ENCODE measurements at regions not wholly inside any gene's neighbourhood (a gene's known extent, or its start where the extent isn't known, plus 50 kb on each side); places are given as distances from the start of the nearest gene placed in this dataset.
A peak's percentile ranks its signal among the peaks of the same experiment; 100 is the strongest.
"Not testable (repeated sequence)": the region's sequence is repeated elsewhere in the genome, so short reads cannot be mapped to it uniquely, and the experiment has no call there.

DNA sequence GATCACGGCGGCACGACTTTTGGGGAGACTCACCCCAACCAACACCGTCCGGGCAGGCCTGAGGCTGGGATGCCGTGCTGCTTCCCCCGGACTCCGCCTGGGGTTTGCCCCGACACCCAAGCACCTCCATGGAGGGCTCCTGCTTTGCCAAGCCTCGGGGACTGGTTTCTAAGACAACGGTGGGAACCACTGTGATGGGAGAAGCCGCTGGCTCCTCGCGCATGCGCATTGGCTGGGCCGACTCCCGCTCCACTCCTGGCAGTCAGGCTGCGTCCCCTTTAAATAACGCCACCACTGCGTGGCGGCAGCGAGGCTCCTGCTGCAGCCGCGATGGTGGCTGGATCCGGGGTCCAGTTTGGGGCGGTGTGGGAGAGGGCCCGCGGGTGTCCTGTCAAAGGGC, 201.0 kb downstream of the ZNF716 start:
- no peaks in the 10 kb centered on the region for H3K4me1 ChIP-seq
- WGBS = 79% methylated on average over 14 of the region's 28 CpGs
- no peaks in the 10 kb centered on the region for H3K36me3 ChIP-seq
- peaks cover 0 to 3% (median 0%) of the 10 kb centered on the region in 4 donors for H3K9me3 ChIP-seq
- no peak overlapping the region for H3K4me3 ChIP-seq
- H3K27ac ChIP-seq (replicated peaks in 1 of 4) = no peak overlapping the region
- TF ChIP-seq EP300 (IDR thresholded peaks at IDR 0.05) (no peak), POLR2AphosphoS5 (IDR thresholded peaks at IDR 0.05) (no peak), POLR2A (IDR thresholded peaks at IDR 0.05; ENCODE audit: low read depth) (no peak)
- TF ChIP-seq, protein P1, sequence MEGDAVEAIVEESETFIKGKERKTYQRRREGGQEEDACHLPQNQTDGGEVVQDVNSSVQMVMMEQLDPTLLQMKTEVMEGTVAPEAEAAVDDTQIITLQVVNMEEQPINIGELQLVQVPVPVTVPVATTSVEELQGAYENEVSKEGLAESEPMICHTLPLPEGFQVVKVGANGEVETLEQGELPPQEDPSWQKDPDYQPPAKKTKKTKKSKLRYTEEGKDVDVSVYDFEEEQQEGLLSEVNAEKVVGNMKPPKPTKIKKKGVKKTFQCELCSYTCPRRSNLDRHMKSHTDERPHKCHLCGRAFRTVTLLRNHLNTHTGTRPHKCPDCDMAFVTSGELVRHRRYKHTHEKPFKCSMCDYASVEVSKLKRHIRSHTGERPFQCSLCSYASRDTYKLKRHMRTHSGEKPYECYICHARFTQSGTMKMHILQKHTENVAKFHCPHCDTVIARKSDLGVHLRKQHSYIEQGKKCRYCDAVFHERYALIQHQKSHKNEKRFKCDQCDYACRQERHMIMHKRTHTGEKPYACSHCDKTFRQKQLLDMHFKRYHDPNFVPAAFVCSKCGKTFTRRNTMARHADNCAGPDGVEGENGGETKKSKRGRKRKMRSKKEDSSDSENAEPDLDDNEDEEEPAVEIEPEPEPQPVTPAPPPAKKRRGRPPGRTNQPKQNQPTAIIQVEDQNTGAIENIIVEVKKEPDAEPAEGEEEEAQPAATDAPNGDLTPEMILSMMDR (IDR thresholded peaks at IDR 0.05) = no peak
- H3K27me3 ChIP-seq = peaks cover 0 to 3% (median 0%) of the 10 kb centered on the region in 4 donors
- no peak for DNase-seq (ENCODE audit: extremely low spot score)
- intact Hi-C loops (cut with DNase I) = no loop called here

DNA sequence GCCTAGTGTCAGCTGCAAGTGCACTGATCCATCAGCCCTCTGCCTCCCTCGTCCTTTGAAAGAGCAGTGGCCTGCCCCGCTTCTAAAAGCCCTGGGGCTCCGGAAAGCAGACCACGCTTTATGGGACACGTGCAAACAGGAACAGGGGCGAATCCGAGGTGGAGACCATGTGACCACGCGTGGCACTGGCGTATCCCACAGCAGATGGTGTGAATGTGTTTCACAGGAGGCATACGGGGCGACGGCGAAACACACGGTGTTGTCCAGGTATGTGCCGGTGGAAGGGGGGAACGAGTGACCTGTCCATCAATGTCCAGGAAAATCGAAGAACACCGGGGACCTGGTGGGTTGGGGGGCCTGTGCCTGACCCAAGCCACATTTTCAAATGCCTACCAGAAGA, 201.6 kb downstream of the ZNF716 start:
- H3K27me3 ChIP-seq; H3K36me3 ChIP-seq; intact Hi-C loops (cut with DNase I); H3K4me3 ChIP-seq; H3K4me1 ChIP-seq; H3K27ac ChIP-seq (replicated peaks in 1 of 4); H3K9me3 ChIP-seq: not testable (repeated sequence)
- WGBS = 90% methylated on average over 19 of the region's 19 CpGs
- DNase-seq (ENCODE audit: extremely low spot score) = peak; percentile 70

DNA sequence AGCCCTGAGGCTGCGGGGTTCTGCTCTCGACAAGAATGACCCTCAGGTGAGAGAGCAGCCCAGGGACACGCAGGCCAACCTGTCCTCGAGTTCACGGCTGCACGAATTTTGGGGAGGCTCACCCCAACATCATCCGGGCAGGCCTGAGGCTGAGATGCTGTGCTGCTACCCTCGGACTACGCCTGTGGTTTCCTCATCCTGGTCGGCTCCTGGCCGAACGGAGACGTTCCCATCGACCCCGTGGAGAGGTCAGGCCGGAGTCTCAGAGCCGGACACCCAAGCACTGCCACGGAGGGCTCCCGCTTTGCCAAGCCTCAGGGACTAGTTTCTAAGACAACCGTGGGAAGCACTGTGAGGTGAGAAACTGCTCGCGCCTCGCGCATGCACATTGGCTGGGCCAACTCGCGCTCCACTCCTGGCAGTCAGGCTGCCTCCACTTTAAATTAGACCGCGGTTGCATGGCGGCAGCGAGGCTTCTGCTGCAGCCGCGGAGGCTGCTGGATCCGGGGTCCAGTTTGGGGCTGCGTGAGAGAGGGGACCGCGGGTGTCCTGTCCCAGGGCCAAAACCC, 203.4 kb downstream of the ZNF716 start:
- Histone ChIP-seq H3K36me3 (no peaks in the 10 kb centered on the region), H3K27ac (replicated peaks in 1 of 4) (no peak overlapping the region), H3K4me1 (no peaks in the 10 kb centered on the region), H3K9me3 (peaks cover 0 to 3% (median 0%) of the 10 kb centered on the region in 4 donors), H3K27me3 (peaks cover 0 to 3% (median 0%) of the 10 kb centered on the region in 4 donors), H3K4me3 (no peak overlapping the region)
- DNase-seq (ENCODE audit: extremely low spot score) = no peak
- intact Hi-C loops (cut with DNase I) = no loop called here
- no peak for TF ChIP-seq POLR2A (IDR thresholded peaks at IDR 0.05; ENCODE audit: low read depth)
- no peak for TF ChIP-seq POLR2AphosphoS5 (IDR thresholded peaks at IDR 0.05)
- TF ChIP-seq, protein P1 (IDR thresholded peaks at IDR 0.05) = no peak
- no peak for TF ChIP-seq EP300 (IDR thresholded peaks at IDR 0.05)
- WGBS = 88% methylated on average over 26 of the region's 36 CpGs

DNA sequence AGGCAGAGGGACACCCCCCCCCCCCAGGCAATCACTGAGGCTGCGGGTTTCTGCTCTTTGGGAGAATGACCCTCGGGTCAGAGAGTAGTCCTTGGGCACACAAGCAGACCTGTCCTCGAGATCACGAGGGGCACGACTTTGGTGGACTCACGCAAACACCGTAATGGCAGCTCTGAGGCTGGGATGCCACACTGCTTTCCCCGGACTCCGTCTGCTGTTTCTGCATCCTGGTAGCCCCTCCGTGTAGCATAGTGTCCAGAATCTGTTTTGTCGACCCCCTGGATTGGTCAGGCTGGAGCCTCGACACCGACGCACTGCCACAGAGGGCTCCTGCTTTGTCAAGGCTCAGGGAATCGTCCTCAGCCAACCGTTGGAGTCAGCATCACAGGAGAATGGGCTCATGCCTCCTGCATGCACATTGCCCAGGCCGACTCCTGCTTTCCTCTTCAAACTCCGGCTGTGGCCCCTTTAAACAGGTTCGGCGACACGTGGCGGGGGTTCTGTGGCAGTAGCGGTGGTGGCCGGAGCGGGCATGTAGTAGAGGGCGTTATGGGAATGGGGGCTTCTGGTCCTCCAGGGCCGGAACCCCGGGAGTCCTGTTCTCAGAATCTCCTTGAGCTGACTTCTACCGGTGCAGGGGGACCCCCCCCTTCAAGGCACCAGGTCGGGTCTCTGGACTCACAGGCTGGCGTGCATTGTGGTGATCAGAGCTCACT, 205.3 kb downstream of the ZNF716 start:
- H3K4me3 ChIP-seq; H3K4me1 ChIP-seq; H3K9me3 ChIP-seq; intact Hi-C loops (cut with DNase I); H3K27ac ChIP-seq (replicated peaks in 1 of 4); DNase-seq (ENCODE audit: extremely low spot score); H3K27me3 ChIP-seq; H3K36me3 ChIP-seq: not testable (repeated sequence)
- 86% methylated on average over 31 of the region's 31 CpGs for WGBS

DNA sequence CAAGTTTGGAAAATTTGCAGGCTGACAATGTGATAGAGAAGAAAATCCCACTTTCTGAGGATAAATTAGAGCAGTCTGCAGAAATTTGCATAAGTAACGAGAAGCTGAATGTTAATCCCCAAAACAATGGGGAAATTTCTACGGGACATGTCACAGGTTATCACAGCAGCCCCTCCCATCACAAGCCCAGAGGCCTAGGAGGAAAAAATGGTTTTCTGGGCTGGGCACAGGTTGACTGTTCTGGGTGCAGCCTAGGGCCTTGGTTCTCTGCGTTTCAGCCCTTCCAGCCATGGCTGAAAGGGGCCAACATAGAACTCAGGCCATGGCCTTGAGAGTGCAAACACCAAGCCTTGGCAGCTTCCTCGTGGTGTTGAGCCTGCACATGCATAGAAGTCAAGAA, 209.2 kb downstream of the ZNF716 start:
- intact Hi-C loops (cut with DNase I); DNase-seq (ENCODE audit: extremely low spot score); H3K27ac ChIP-seq (replicated peaks in 1 of 4); H3K4me3 ChIP-seq; H3K27me3 ChIP-seq; H3K4me1 ChIP-seq; H3K36me3 ChIP-seq; H3K9me3 ChIP-seq: not testable (repeated sequence)
- 48% methylated on average over 4 of the region's 4 CpGs for WGBS

DNA sequence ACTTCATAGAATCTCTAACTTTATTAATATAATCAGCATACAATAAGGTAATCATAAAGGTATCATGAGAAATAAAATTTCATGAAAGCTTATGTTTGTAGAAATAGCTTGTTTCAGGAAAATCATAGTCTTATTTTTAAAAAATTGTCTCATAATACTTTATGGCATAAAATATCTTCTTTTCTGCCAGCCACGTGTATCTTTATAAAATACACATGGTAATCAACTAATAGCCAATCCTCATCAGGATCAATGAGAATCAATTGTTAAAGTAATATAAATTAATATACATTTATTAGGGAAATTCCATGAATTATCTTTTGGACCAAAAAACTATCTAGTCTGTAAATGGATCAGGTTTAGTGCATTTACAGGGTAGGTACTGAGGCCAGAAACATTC, 227.0 kb downstream of the ZNF716 start:
- 19% methylated on average over 1 of the region's 1 CpG for WGBS
- H3K4me1 ChIP-seq; H3K9me3 ChIP-seq; H3K4me3 ChIP-seq; intact Hi-C loops (cut with DNase I); DNase-seq (ENCODE audit: extremely low spot score); H3K27me3 ChIP-seq; H3K36me3 ChIP-seq; H3K27ac ChIP-seq (replicated peaks in 1 of 4): not testable (repeated sequence)

DNA sequence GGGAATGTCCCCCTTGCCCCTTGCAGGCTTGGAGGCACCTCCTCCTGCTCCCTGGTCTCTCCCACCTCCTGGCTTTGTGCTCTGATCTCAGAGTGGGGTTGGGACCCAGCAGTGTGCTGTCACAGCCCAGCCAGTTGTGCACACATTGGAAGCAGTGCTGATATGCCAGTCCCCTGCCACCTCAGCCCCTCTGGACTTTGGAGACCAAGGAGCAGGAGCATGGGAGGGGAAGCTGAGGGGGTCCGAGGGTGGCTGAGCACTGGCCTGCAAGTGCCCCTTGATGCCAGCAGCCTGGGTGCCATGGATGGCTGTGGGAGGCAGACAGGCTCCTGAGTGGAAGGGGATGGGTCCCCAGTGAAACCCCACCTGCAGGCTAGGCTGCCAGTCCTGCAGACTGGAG, 235.4 kb downstream of the ZNF716 start:
- 80% methylated on average over 1 of the region's 1 CpG for WGBS
- no peak for DNase-seq (ENCODE audit: extremely low spot score)
- no peak overlapping the region for H3K4me3 ChIP-seq
- no peaks in the 10 kb centered on the region for H3K9me3 ChIP-seq
- H3K27ac ChIP-seq (replicated peaks in 1 of 4) = no peak overlapping the region
- intact Hi-C loops (cut with DNase I) = no loop called here
- no peaks in the 10 kb centered on the region for H3K4me1 ChIP-seq
- H3K27me3 ChIP-seq = no peaks in the 10 kb centered on the region
- no peaks in the 10 kb centered on the region for H3K36me3 ChIP-seq
- TF ChIP-seq EP300 (IDR thresholded peaks at IDR 0.05) (no peak), POLR2A (IDR thresholded peaks at IDR 0.05; ENCODE audit: low read depth) (no peak)
- TF ChIP-seq, protein P1 (IDR thresholded peaks at IDR 0.05) = no peak
